Liver (tissue), 8 donors: ENCODE measurements at regions not wholly inside any gene's neighbourhood (a gene's known extent, or its start where the extent isn't known, plus 50 kb on each side); places are given as distances from the start of the nearest gene placed in this dataset.

Experiments
- DNase-seq: peaks from one replicate; pipeline ENCODE4 v3.0.0-alpha.2; 2017; ENCODE audit warnings: low spot score
- H3K27ac ChIP-seq, 2 donors: one replicate each; pipeline ENCODE4 v1.7.0; 2013; ENCODE audit warnings: inconsistent platforms in 2 of 2, low read length in 2 of 2, control low read depth in 1 of 2, low read depth in 1 of 2, mild to moderate bottlenecking in 1 of 2
- H3K27me3 ChIP-seq, 4 donors: one replicate each; pipeline versions ENCODE4 v1.6.1 to v1.7.0; 2013; ENCODE audit warnings: low read length in 3 of 4, inconsistent platforms in 1 of 4, mild to moderate bottlenecking in 1 of 4, moderate library complexity in 1 of 4; ENCODE audit not compliant: control insufficient read depth in 4 of 4, insufficient read depth in 4 of 4
- H3K36me3 ChIP-seq, 4 donors: one replicate each; pipeline versions ENCODE4 v1.6.1 to v1.7.0; 2013; ENCODE audit warnings: low read length in 3 of 4, mild to moderate bottlenecking in 3 of 4, low read depth in 1 of 4, moderate library complexity in 1 of 4; ENCODE audit not compliant: control insufficient read depth in 4 of 4, insufficient read depth in 3 of 4
- H3K4me1 ChIP-seq, 4 donors: one replicate each; pipeline versions ENCODE4 v1.6.1 to v1.7.0; 2013; ENCODE audit warnings: low read length in 3 of 4, mild to moderate bottlenecking in 3 of 4, moderate library complexity in 1 of 4; ENCODE audit not compliant: control insufficient read depth in 4 of 4, insufficient read depth in 4 of 4
- H3K4me3 ChIP-seq, 3 donors: one replicate each; pipeline versions ENCODE4 v1.6.1 to v1.7.0; 2013; ENCODE audit warnings: low read length in 3 of 3, control low read depth in 1 of 3, low read depth in 1 of 3, mild to moderate bottlenecking in 1 of 3
- H3K9ac ChIP-seq, 2 donors: one replicate each; pipeline ENCODE4 v1.7.0; 2013; ENCODE audit warnings: low read length in 2 of 2, mild to moderate bottlenecking in 2 of 2, moderate library complexity in 2 of 2, control low read depth in 1 of 2, low read depth in 1 of 2
- H3K9me3 ChIP-seq, 4 donors: one replicate each; pipeline versions ENCODE4 v1.6.1 to v1.7.0; 2013; ENCODE audit warnings: low read length in 3 of 4; ENCODE audit not compliant: control insufficient read depth in 4 of 4
- ATF3 ChIP-seq: IDR thresholded peaks from 2 replicates; pipeline ENCODE4 v1.6.1; 2016; ENCODE audit warnings: antibody characterized with exemption
- CTCF ChIP-seq: fragments of 150-350 bp; IDR thresholded peaks from 2 replicates; pipeline ENCODE4 v1.5.1; 2017; ENCODE audit warnings: improper control_type of control experiment, low read depth, low read length; ENCODE audit not compliant: missing input control
- EGR1 ChIP-seq, 2 donors: IDR thresholded peaks; 2 replicates each; pipeline ENCODE4 v1.6.1; 2016 to 2018; ENCODE audit warnings: antibody characterized with exemption in 2 of 2, low read depth in 2 of 2
- FOXA1 ChIP-seq: IDR thresholded peaks from 2 replicates; pipeline ENCODE4 v1.6.1; 2016; ENCODE audit warnings: antibody characterized with exemption
- FOXA2 ChIP-seq: IDR thresholded peaks from 2 replicates; pipeline ENCODE4 v1.6.1; 2016; ENCODE audit warnings: antibody characterized with exemption
- GABPA ChIP-seq, 2 donors: IDR thresholded peaks in 1 of 2; conservative IDR thresholded peaks in 1 of 2; 2 replicates each; pipeline ENCODE4 v1.6.1; 2016; ENCODE audit warnings: antibody characterized with exemption in 2 of 2, mild to moderate bottlenecking in 1 of 2, moderate library complexity in 1 of 2
- HNF4A ChIP-seq, 2 donors: conservative IDR thresholded peaks; 2 replicates each; pipeline ENCODE4 v1.6.1; 2016; ENCODE audit warnings: antibody characterized with exemption in 2 of 2, mild to moderate bottlenecking in 2 of 2
- HNF4G ChIP-seq: IDR thresholded peaks from 2 replicates; pipeline ENCODE4 v1.6.1; 2016; ENCODE audit warnings: antibody characterized with exemption
- JUND ChIP-seq, 2 donors: IDR thresholded peaks; 2 replicates each; pipeline ENCODE4 v1.6.1; 2016; ENCODE audit warnings: antibody characterized with exemption in 2 of 2
- MAX ChIP-seq: IDR thresholded peaks from 2 replicates; pipeline ENCODE4 v1.6.1; 2016; ENCODE audit warnings: antibody characterized with exemption
- NR2F2 ChIP-seq: IDR thresholded peaks from 2 replicates; pipeline ENCODE4 v1.6.1; 2016; ENCODE audit warnings: antibody characterized with exemption
- RAD21 ChIP-seq, 2 donors: IDR thresholded peaks; 2 replicates each; pipeline ENCODE4 v1.6.1; 2016; ENCODE audit warnings: antibody characterized with exemption in 2 of 2, mild to moderate bottlenecking in 2 of 2
- REST ChIP-seq: IDR thresholded peaks from 2 replicates; pipeline ENCODE4 v1.6.1; 2016; ENCODE audit warnings: antibody characterized with exemption, mild to moderate bottlenecking
- RXRA ChIP-seq, 2 donors: IDR thresholded peaks; 2 replicates each; pipeline ENCODE4 v1.6.1; 2017 to 2018; ENCODE audit warnings: antibody characterized with exemption in 2 of 2, mild to moderate bottlenecking in 1 of 2
- SP1 ChIP-seq: IDR thresholded peaks from 2 replicates; pipeline ENCODE4 v1.6.1; 2018; ENCODE audit warnings: antibody characterized with exemption, mild to moderate bottlenecking
- TAF1 ChIP-seq: conservative IDR thresholded peaks from 2 replicates; pipeline ENCODE4 v1.6.1; 2016; ENCODE audit warnings: antibody characterized with exemption, mild to moderate bottlenecking
- YY1 ChIP-seq: IDR thresholded peaks from 2 replicates; pipeline ENCODE4 v1.6.1; 2016; ENCODE audit warnings: antibody characterized with exemption, mild to moderate bottlenecking
- ZBTB33 ChIP-seq: IDR thresholded peaks from 2 replicates; pipeline ENCODE4 v1.6.1; 2016; ENCODE audit warnings: antibody characterized with exemption
- WGBS: extraction: QIAGEN DNeasy Blood & Tissue Kit; methylation state at CpG from one replicate; pipeline ENCODE4 v1.1.7; 2013; 5-methylcytosine and 5-hydroxymethylcytosine counted together
- donor health status: healthy.
- donor health status: healthy.
- donor health status: healthy.
- donor health status: healthy.
- donor health status: healthy.

GRCh38 chr5:142521706-142522105, 164.2 kb downstream of the FGF1 start:
- TF ChIP-seq GABPA (IDR thresholded peaks at IDR 0.05 in 1 of 2, conservative IDR thresholded peaks at IDR 0.05 in 1 of 2): peak in 1 of 2 donors; percentile 50
- peak; percentile 92 for TF ChIP-seq HNF4G
- TF ChIP-seq FOXA1: peak; percentile 66
- TF ChIP-seq MAX: peak; percentile 99
- peak; percentile 60 to 71 for TF ChIP-seq RAD21 (IDR thresholded peaks at IDR 0.05)
- peak; percentile 78 for TF ChIP-seq FOXA2
- TF ChIP-seq YY1: peak; percentile 71
- peak; percentile 45 for TF ChIP-seq NR2F2
- TF ChIP-seq TAF1: peak; percentile 26
- no peak for TF ChIP-seq CTCF
- peak; percentile 94 for TF ChIP-seq ATF3
- peak; percentile 22 to 91 for TF ChIP-seq EGR1 (IDR thresholded peaks at IDR 0.05; ENCODE audit: low read depth in 2 of 2)
- TF ChIP-seq SP1: peak; percentile 97
- no peak for TF ChIP-seq ZBTB33
- peak; percentile 88 to 92 for TF ChIP-seq JUND (IDR thresholded peaks at IDR 0.05)
- peak; percentile 97 for TF ChIP-seq HNF4A (conservative IDR thresholded peaks at IDR 0.05)
- peak; percentile 76 for TF ChIP-seq REST
- TF ChIP-seq RXRA (IDR thresholded peaks at IDR 0.05): peak; percentile 96 to 98
- Histone ChIP-seq H3K27me3 (no peaks in the 10 kb centered on the region), H3K4me1 (peaks cover 5 to 31% (median 24%) of the 10 kb centered on the region in 4 donors), H3K27ac (peak overlapping the region; percentile 85 to 86), H3K9me3 (peaks cover 0 to 1% (median 0%) of the 10 kb centered on the region in 4 donors), H3K36me3 (no peaks in the 10 kb centered on the region), H3K4me3 (no peak overlapping the region), H3K9ac (peak overlapping the region in 1 of 2 donors; percentile 37)
- 34% methylated on average over 7 of the region's 7 CpGs for WGBS
- no peak for DNase-seq
